IMR-90 (cell line): ENCODE measurements at regions not wholly inside any gene's neighbourhood (a gene's known extent, or its start where the extent isn't known, plus 50 kb on each side); places are given as distances from the start of the nearest gene placed in this dataset.

Experiments used
- ATAC-seq: fragments of 200-7000 bp; cut with Tn5 transposase; 2 replicates; pipeline ENCODE4 v1.9.1; 2020; ENCODE audit warnings: low read depth, mild to moderate bottlenecking, moderate library complexity
- BruUV-seq: library from RNA; stranded (reverse); fragments of 400-500 nt; replicated peaks from 2 replicates; lab custom pipeline; 2021; lab: Mats Ljungman, UMichigan
- CTCF ChIA-PET: fragments of 300-600 bp; formaldehyde crosslinking; extraction: SDS; loops from one replicate; lab custom pipeline; 2021; ENCODE audit warnings: antibody characterized with exemption; lab: Yijun Ruan, JAX
- POLR2A ChIA-PET: fragments of 300-600 bp; sonication (Branson Sonifier 250); formaldehyde crosslinking; loops from one replicate; lab custom pipeline; 2022; ENCODE audit warnings: antibody characterized with exemption; ENCODE audit not compliant: unreplicated experiment; lab: Charles Lee
- DNase-seq: peaks from one replicate; pipeline ENCODE4 v3.0.0; 2013
- H2AFZ ChIP-seq: replicated peaks from 2 replicates; pipeline ENCODE3; 2013; ENCODE audit warnings: low read length, mild to moderate bottlenecking; ENCODE audit not compliant: poor library complexity
- H2AK5ac ChIP-seq: 2 replicates; pipeline ENCODE4 v1.6.1; 2013; ENCODE audit warnings: low read depth, low read length, inconsistent platforms
- H2AK9ac ChIP-seq: replicated peaks from 2 replicates; pipeline ENCODE3; 2013; ENCODE audit warnings: mild to moderate bottlenecking, low read depth, low read length, moderate library complexity; ENCODE audit not compliant: poor library complexity
- H2BK120ac ChIP-seq: 2 replicates; pipeline ENCODE4 v1.6.1; 2013; ENCODE audit warnings: low read depth, low read length, inconsistent platforms
- H2BK15ac ChIP-seq: 3 replicates; pipeline ENCODE4 v1.6.1; 2013; ENCODE audit warnings: low read depth, low read length, inconsistent platforms
- H2BK20ac ChIP-seq: 2 replicates; pipeline ENCODE4 v1.6.1; 2013; ENCODE audit warnings: low read depth, mild to moderate bottlenecking, inconsistent platforms, low read length, moderate library complexity
- H2BK5ac ChIP-seq: 2 replicates; pipeline ENCODE4 v1.6.1; 2013; ENCODE audit warnings: mild to moderate bottlenecking, low read depth, low read length, inconsistent platforms; ENCODE audit not compliant: poor library complexity, severe bottlenecking
- H3K14ac ChIP-seq: replicated peaks from 2 replicates; pipeline ENCODE4 v1.6.1; 2013; ENCODE audit warnings: low read depth, low read length, inconsistent platforms
- H3K18ac ChIP-seq: 2 replicates; pipeline ENCODE4 v1.6.1; 2013; ENCODE audit warnings: low read depth, low read length, control low read depth
- H3K23ac ChIP-seq: 2 replicates; pipeline ENCODE4 v1.6.1; 2013; ENCODE audit warnings: low read depth, low read length, inconsistent platforms
- H3K27ac ChIP-seq: 2 replicates; pipeline ENCODE4 v1.5.1; 2013; ENCODE audit warnings: mild to moderate bottlenecking, control low read depth, low read length; ENCODE audit not compliant: insufficient read depth
- H3K27me3 ChIP-seq: 2 replicates; pipeline ENCODE4 v1.6.1; 2013; ENCODE audit warnings: low read length; ENCODE audit not compliant: control insufficient read depth, insufficient read depth
- H3K36me3 ChIP-seq: 2 replicates; pipeline ENCODE4 v1.6.1; 2013; ENCODE audit warnings: low read length, mixed read lengths; ENCODE audit not compliant: control insufficient read depth, insufficient read depth
- H3K4ac ChIP-seq: 2 replicates; pipeline ENCODE4 v1.6.1; 2013; ENCODE audit warnings: low read depth, low read length, inconsistent platforms
- H3K4me1 ChIP-seq: 2 replicates; pipeline ENCODE4 v1.6.1; 2013; ENCODE audit warnings: low read length, mixed read lengths; ENCODE audit not compliant: control insufficient read depth, insufficient read depth
- H3K4me2 ChIP-seq: 2 replicates; pipeline ENCODE4 v1.6.1; 2013; ENCODE audit warnings: low read depth, mild to moderate bottlenecking, control low read depth, low read length, moderate library complexity
- H3K4me3 ChIP-seq: 2 replicates; pipeline ENCODE4 v1.5.1; 2013; ENCODE audit warnings: low read depth, mild to moderate bottlenecking, control low read depth, low read length, moderate library complexity; ENCODE audit not compliant: insufficient read depth
- H3K56ac ChIP-seq: 2 replicates; pipeline ENCODE4 v1.6.1; 2013; ENCODE audit warnings: low read length, inconsistent platforms; ENCODE audit not compliant: insufficient read depth; ENCODE audit errors: extremely low read depth
- H3K79me1 ChIP-seq, 2 experiments: 2 replicates each; pipeline ENCODE4 v1.6.1; 2013; ENCODE audit warnings: low read length in 2 of 2, inconsistent platforms in 1 of 2, low read depth in 1 of 2
- H3K9ac ChIP-seq: 2 replicates; pipeline ENCODE4 v1.6.1; 2013; ENCODE audit warnings: low read depth, low read length, control low read depth
- H3K9me1 ChIP-seq: 2 replicates; pipeline ENCODE4 v1.6.1; 2013; ENCODE audit warnings: low read length, inconsistent platforms; ENCODE audit not compliant: insufficient read depth
- H3K9me3 ChIP-seq: 2 replicates; pipeline ENCODE4 v1.6.1; 2013; ENCODE audit warnings: low read length; ENCODE audit not compliant: control insufficient read depth, insufficient read depth
- H4K20me1 ChIP-seq: 2 replicates; pipeline ENCODE4 v1.6.1; 2013; ENCODE audit warnings: low read length, inconsistent platforms; ENCODE audit not compliant: insufficient read depth
- H4K5ac ChIP-seq: 2 replicates; pipeline ENCODE4 v1.6.1; 2013; ENCODE audit warnings: mild to moderate bottlenecking, low read depth, low read length, control low read depth
- H4K8ac ChIP-seq, 2 experiments: 2 replicates each; pipeline ENCODE4 v1.6.1; 2013; ENCODE audit warnings: low read depth in 2 of 2, low read length in 2 of 2, control low read depth in 1 of 2, inconsistent platforms in 1 of 2
- H4K91ac ChIP-seq: 2 replicates; pipeline ENCODE4 v1.6.1; 2013; ENCODE audit warnings: low read depth, low read length, inconsistent platforms; ENCODE audit not compliant: insufficient read depth
- BHLHE40 ChIP-seq: fragments of 150-350 bp; IDR thresholded peaks from 2 replicates; pipeline ENCODE4 v1.6.1; 2016; ENCODE audit warnings: mild to moderate bottlenecking, low read depth, low read length
- CEBPB ChIP-seq: IDR thresholded peaks from 2 replicates; pipeline ENCODE4 v1.6.1; 2012; ENCODE audit warnings: low read depth, low read length, improper control_type of control experiment
- CTCF ChIP-seq: conservative IDR thresholded peaks from 2 replicates; pipeline ENCODE4 v1.5.1; 2012; ENCODE audit warnings: mild to moderate bottlenecking, low read depth, low read length, improper control_type of control experiment
- ELK1 ChIP-seq: fragments of 150-350 bp; IDR thresholded peaks from 2 replicates; pipeline ENCODE4 v1.6.1; 2016; ENCODE audit warnings: low read depth, mild to moderate bottlenecking, low read length, moderate library complexity, borderline replicate concordance
- FOS ChIP-seq: fragments of 150-350 bp; IDR thresholded peaks from 2 replicates; pipeline ENCODE4 v1.6.1; 2016; ENCODE audit warnings: low read depth, low read length
- MAFK ChIP-seq: IDR thresholded peaks from 2 replicates; pipeline ENCODE4 v1.6.1; 2012; ENCODE audit warnings: low read depth, low read length, improper control_type of control experiment
- MAZ ChIP-seq: IDR thresholded peaks from 2 replicates; pipeline ENCODE4 v1.6.1; 2012; ENCODE audit warnings: low read depth, mild to moderate bottlenecking, low read length, improper control_type of control experiment, moderate library complexity, borderline replicate concordance
- MXI1 ChIP-seq: IDR thresholded peaks from 2 replicates; pipeline ENCODE4 v1.6.1; 2012; ENCODE audit warnings: low read depth, mild to moderate bottlenecking, low read length, moderate library complexity, borderline replicate concordance
- RAD21 ChIP-seq: IDR thresholded peaks from 2 replicates; pipeline ENCODE4 v1.6.1; 2012; ENCODE audit warnings: low read length, improper control_type of control experiment
- RCOR1 ChIP-seq: IDR thresholded peaks from 2 replicates; pipeline ENCODE4 v1.6.1; 2012; ENCODE audit warnings: mild to moderate bottlenecking, low read length, improper control_type of control experiment; ENCODE audit not compliant: insufficient replicate concordance
- USF2 ChIP-seq: fragments of 150-350 bp; IDR thresholded peaks from 2 replicates; pipeline ENCODE4 v1.6.1; 2017; ENCODE audit warnings: mild to moderate bottlenecking, antibody characterized with exemption, low read length, low read depth
- WGBS, 2 experiments: methylation state at CpG; one replicate each; pipeline versions ENCODE4 v1.1.5 to v1.1.7; 2013; ENCODE audit warnings: missing lambda C conversion rate in 2 of 2; ENCODE audit not compliant: insufficient read length in 1 of 2; ENCODE audit errors: extremely low coverage in 2 of 2; 5-methylcytosine and 5-hydroxymethylcytosine counted together
- dilution Hi-C: fragments of 300-500 bp; cut with HindIII; formaldehyde crosslinking; loops from one replicate; pipeline ENCODE4 v1.14.3; 2018; ENCODE audit warnings: low sequenced_read_pairs; ENCODE audit not compliant: unreplicated experiment
- in situ Hi-C: fragments of 300-500 bp; cut with MboI; formaldehyde crosslinking; loops from 3 replicates; pipeline ENCODE4 v1.14.3; 2019; ENCODE audit warnings: low sequenced_read_pairs, inconsistent platforms, mixed read lengths
- intact Hi-C: fragments of 100-400 bp; cut with micrococcal nuclease; formaldehyde crosslinking; loops from 2 replicates; pipeline ENCODE4 v1.10.0; 2022

GRCh38 chr6:106860940-106861339 lies 113.6 kb downstream of the CD24 start:
- H2AK5ac ChIP-seq: no peak overlapping the region
- dilution Hi-C loops (no loop called here), in situ Hi-C loops (no loop called here), intact Hi-C loops (no loop called here)
- H3K27me3 ChIP-seq: no peaks in the 10 kb centered on the region
- H3K9ac ChIP-seq: no peak overlapping the region
- H3K4me1 ChIP-seq: no peaks in the 10 kb centered on the region
- H2BK120ac ChIP-seq: no peak overlapping the region
- no peak overlapping the region for H3K56ac ChIP-seq
- H3K14ac ChIP-seq: no peak overlapping the region
- no peak overlapping the region for H4K8ac ChIP-seq
- 80% methylated on average over 1 of the region's 4 CpGs; no CpG with 5 or more reads in 1 of the 2 experiments for WGBS, 2 experiments
- H3K79me1 ChIP-seq: no peaks in the 10 kb centered on the region
- ChIA-PET CTCF (no interaction called here), POLR2A (no interaction called here)
- no peak overlapping the region for H2AFZ ChIP-seq
- H3K4me3 ChIP-seq: no peak overlapping the region
- no peak overlapping the region for H2BK5ac ChIP-seq
- DNase-seq (no peak), ATAC-seq (no peak)
- no peak overlapping the region for H3K4ac ChIP-seq
- H3K27ac ChIP-seq: no peak overlapping the region
- H2BK20ac ChIP-seq: no peak overlapping the region
- no peak overlapping the region for H2AK9ac ChIP-seq
- no TSS peak for BruUV-seq
- TF ChIP-seq RAD21 (no peak), CEBPB (no peak), MXI1 (no peak), RCOR1 (no peak), FOS (no peak), MAZ (no peak), USF2 (no peak), BHLHE40 (no peak), MAFK (no peak), CTCF (no peak), ELK1 (no peak)
- no peak overlapping the region for H4K5ac ChIP-seq
- H3K23ac ChIP-seq: no peak overlapping the region
- H3K18ac ChIP-seq: no peak overlapping the region
- no peaks in the 10 kb centered on the region for H3K36me3 ChIP-seq
- no peaks in the 10 kb centered on the region for H3K9me1 ChIP-seq
- H4K20me1 ChIP-seq: no peaks in the 10 kb centered on the region
- H2BK15ac ChIP-seq: no peak overlapping the region
- H3K9me3 ChIP-seq: no peaks in the 10 kb centered on the region
- no peak overlapping the region for H4K91ac ChIP-seq
- H3K4me2 ChIP-seq: no peak overlapping the region
